ENCODE measurements at regions not wholly inside any gene's neighbourhood (a gene's known extent, or its start where the extent isn't known, plus 50 kb on each side); places are given as distances from the start of the nearest gene placed in this dataset.

DNA sequence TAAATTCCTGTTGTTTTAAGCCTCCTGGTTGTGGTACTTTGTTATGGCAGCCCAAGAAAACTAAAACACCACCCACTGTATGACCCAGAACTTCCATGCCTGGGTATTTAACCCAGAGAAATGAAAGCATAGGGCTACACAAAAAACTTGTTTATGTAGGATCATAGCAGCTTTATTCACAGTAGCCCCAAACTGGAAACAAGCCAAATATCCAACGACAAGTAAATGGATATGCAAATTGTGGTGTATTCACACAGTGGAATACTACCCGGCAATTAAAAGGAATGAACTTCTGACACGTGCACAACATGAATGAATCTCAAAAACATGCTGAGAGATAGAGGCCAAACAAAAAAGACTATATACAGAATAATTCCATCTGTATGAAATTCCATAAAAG lies 62.2 kb upstream of the NAV2 start:
- no peak for DNase-seq
- Histone ChIP-seq H3K4me1 (no peaks in the 10 kb centered on the region), H3K36me3 (no peaks in the 10 kb centered on the region), H3K9me3 (no peaks in the 10 kb centered on the region), H3K27ac (no peak overlapping the region), H3K27me3 (no peaks in the 10 kb centered on the region), H3K4me3 (no peak overlapping the region)
- intact Hi-C loops (cut with DNase I; ENCODE audit: low total_unique reads) (no loop called here), in situ Hi-C loops (cut with MboI; ENCODE audit: low pct_ligation_motif_present in 1 of 4, low pct_unique_long_range_greater_than_20kb in 1 of 4, low sequenced_read_pairs in 3 of 4) (no loop called here)
- no peak for TF ChIP-seq POLR2AphosphoS5 (IDR thresholded peaks at IDR 0.05)
- TF ChIP-seq, protein P1, sequence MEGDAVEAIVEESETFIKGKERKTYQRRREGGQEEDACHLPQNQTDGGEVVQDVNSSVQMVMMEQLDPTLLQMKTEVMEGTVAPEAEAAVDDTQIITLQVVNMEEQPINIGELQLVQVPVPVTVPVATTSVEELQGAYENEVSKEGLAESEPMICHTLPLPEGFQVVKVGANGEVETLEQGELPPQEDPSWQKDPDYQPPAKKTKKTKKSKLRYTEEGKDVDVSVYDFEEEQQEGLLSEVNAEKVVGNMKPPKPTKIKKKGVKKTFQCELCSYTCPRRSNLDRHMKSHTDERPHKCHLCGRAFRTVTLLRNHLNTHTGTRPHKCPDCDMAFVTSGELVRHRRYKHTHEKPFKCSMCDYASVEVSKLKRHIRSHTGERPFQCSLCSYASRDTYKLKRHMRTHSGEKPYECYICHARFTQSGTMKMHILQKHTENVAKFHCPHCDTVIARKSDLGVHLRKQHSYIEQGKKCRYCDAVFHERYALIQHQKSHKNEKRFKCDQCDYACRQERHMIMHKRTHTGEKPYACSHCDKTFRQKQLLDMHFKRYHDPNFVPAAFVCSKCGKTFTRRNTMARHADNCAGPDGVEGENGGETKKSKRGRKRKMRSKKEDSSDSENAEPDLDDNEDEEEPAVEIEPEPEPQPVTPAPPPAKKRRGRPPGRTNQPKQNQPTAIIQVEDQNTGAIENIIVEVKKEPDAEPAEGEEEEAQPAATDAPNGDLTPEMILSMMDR (IDR thresholded peaks at IDR 0.05), result no peak
- TF ChIP-seq POLR2A (IDR thresholded peaks at IDR 0.05), result no peak
- no peak for TF ChIP-seq EP300 (IDR thresholded peaks at IDR 0.05; ENCODE audit: low read depth)
- WGBS, 2 donors (ENCODE audit: low coverage in 1 of 2), result 65 to 73% methylated on average over 3 of the region's 3 CpGs

DNA sequence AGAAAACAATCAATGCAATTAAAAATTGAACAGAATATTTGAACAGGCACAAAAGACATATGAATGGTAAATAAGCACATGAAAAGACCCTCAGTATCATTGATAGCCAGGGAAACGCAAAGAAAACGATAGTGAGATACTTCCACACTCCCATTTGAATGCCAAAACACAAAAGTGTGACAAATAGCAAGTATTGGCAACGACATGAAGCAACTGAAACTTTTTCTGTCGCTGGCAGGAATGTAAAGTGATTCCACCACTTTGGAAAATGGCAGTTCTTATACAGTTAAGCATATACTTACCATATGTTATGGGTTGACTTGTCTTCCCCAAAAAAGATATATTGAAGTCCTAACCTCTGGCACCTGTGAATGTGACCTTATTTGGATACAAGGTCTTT lies 62.9 kb upstream of the NAV2 start:
- DNase-seq, result no peak
- Histone ChIP-seq H3K36me3 (no peaks in the 10 kb centered on the region), H3K4me1 (no peaks in the 10 kb centered on the region), H3K27ac (no peak overlapping the region), H3K27me3 (no peaks in the 10 kb centered on the region), H3K9me3 (no peaks in the 10 kb centered on the region), H3K4me3 (no peak overlapping the region)
- intact Hi-C loops (cut with DNase I; ENCODE audit: low total_unique reads), result no loop called here
- in situ Hi-C loops (cut with MboI; ENCODE audit: low pct_ligation_motif_present in 1 of 4, low pct_unique_long_range_greater_than_20kb in 1 of 4, low sequenced_read_pairs in 3 of 4), result no loop called here
- 79 to 85% methylated on average over 4 of the region's 4 CpGs for WGBS, 2 donors (ENCODE audit: low coverage in 1 of 2)
- no peak for TF ChIP-seq POLR2AphosphoS5 (IDR thresholded peaks at IDR 0.05)
- TF ChIP-seq EP300 (IDR thresholded peaks at IDR 0.05; ENCODE audit: low read depth), result no peak
- TF ChIP-seq, protein P1 (IDR thresholded peaks at IDR 0.05), result no peak
- no peak for TF ChIP-seq POLR2A (IDR thresholded peaks at IDR 0.05)

DNA sequence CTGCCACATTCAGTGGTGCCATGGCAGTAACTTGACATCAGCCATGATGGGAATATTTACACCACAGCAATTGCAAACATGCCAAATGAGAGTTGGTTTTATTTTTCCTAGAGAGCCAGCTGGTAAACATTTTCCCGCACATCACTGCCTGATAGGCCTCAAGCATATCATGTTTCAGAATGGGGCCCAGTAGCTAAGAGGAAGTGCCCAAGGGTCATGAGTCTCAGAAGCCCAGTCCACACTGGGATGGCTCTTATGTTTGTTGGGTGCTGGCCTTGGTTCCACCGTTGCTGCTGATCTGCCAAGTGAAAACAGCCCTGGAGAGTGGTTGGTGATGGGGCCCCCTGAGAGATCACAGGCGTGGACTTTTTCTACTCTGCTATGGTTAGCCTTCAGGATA lies 64.3 kb upstream of the NAV2 start:
- intact Hi-C loops (cut with DNase I; ENCODE audit: low total_unique reads) (no loop called here), in situ Hi-C loops (cut with MboI; ENCODE audit: low pct_ligation_motif_present in 1 of 4, low pct_unique_long_range_greater_than_20kb in 1 of 4, low sequenced_read_pairs in 3 of 4) (no loop called here)
- Histone ChIP-seq H3K4me1 (no peaks in the 10 kb centered on the region), H3K27ac (no peak overlapping the region), H3K4me3 (no peak overlapping the region), H3K27me3 (no peaks in the 10 kb centered on the region), H3K36me3 (no peaks in the 10 kb centered on the region), H3K9me3 (no peaks in the 10 kb centered on the region)
- no peak for DNase-seq
- WGBS, 2 donors (ENCODE audit: low coverage in 1 of 2), result 72 to 75% methylated on average over 1 to 3 of the region's 3 CpGs
- no peak for TF ChIP-seq POLR2A (IDR thresholded peaks at IDR 0.05)
- TF ChIP-seq POLR2AphosphoS5 (IDR thresholded peaks at IDR 0.05), result no peak

DNA sequence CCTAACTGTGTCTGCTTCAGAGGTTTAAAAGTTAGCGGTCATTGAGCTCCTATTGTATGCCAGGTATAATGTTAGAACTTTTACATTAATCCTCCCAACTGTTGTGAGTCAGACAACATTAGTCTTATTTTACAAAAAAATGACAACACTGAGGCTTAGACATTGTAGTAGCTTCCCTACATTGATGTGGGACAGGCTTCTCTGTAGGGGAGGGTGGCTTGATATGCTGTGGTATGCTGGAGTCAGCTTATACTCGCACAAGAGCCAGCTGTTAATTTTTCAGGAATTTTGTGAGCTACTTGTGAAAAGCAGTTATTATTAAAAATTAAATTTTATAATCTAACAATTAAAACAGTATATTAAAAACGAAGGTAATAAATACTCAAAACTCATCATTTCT lies 64.8 kb upstream of the NAV2 start:
- DNase-seq, result no peak
- intact Hi-C loops (cut with DNase I; ENCODE audit: low total_unique reads), result no loop called here
- whole genome bisulfite sequencing, 2 donors (ENCODE audit: low coverage in 1 of 2), result 86 to 90% methylated on average over 3 of the region's 3 CpGs
- Histone ChIP-seq H3K4me3 (no peak overlapping the region), H3K27me3 (no peaks in the 10 kb centered on the region), H3K27ac (no peak overlapping the region), H3K9me3 (no peaks in the 10 kb centered on the region), H3K36me3 (no peaks in the 10 kb centered on the region), H3K4me1 (no peaks in the 10 kb centered on the region)
- in situ Hi-C loops (cut with MboI; ENCODE audit: low pct_ligation_motif_present in 1 of 4, low pct_unique_long_range_greater_than_20kb in 1 of 4, low sequenced_read_pairs in 3 of 4), result no loop called here
- TF ChIP-seq POLR2A (IDR thresholded peaks at IDR 0.05) (no peak), EP300 (IDR thresholded peaks at IDR 0.05; ENCODE audit: low read depth) (no peak), POLR2AphosphoS5 (IDR thresholded peaks at IDR 0.05) (no peak)
- TF ChIP-seq, protein P1 (IDR thresholded peaks at IDR 0.05), result no peak

DNA sequence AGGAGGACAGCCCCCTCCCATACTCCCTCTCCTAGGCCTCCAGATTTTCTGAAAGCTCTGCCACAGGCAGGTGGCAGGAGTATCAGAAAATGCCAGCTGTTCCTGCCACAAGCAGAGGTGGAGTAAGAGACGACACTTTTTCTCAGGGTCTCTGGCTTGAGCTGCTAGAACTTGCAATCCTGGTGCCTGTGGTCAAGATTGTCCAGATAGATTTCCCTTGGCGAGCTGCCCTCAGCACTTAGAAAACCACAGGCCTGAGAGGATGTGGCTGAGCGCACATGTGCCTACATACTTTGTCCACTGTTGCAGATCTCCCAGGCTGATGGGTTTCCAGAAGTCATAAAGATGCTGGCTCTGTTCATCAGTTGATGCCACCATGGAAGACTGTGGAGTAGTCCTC lies 65.7 kb upstream of the NAV2 start:
- Histone ChIP-seq H3K36me3 (no peaks in the 10 kb centered on the region), H3K27me3 (no peaks in the 10 kb centered on the region), H3K27ac (no peak overlapping the region), H3K9me3 (no peaks in the 10 kb centered on the region), H3K4me3 (no peak overlapping the region), H3K4me1 (peaks cover 0 to 9% (median under 1%) of the 10 kb centered on the region in 4 donors)
- DNase-seq, result no peak
- intact Hi-C loops (cut with DNase I; ENCODE audit: low total_unique reads), result no loop called here
- in situ Hi-C loops (cut with MboI; ENCODE audit: low pct_ligation_motif_present in 1 of 4, low pct_unique_long_range_greater_than_20kb in 1 of 4, low sequenced_read_pairs in 3 of 4), result no loop called here
- WGBS, 2 donors (ENCODE audit: low coverage in 1 of 2), result 64% methylated on average over 3 of the region's 3 CpGs; no CpG with 5 or more reads in 1 of the 2 donors
- TF ChIP-seq POLR2A (IDR thresholded peaks at IDR 0.05), result no peak
- no peak for TF ChIP-seq POLR2AphosphoS5 (IDR thresholded peaks at IDR 0.05)
- TF ChIP-seq, protein P1 (IDR thresholded peaks at IDR 0.05), result no peak
- TF ChIP-seq EP300 (IDR thresholded peaks at IDR 0.05; ENCODE audit: low read depth), result no peak

Measured in transverse colon (tissue), 4 donors.